ENCODE measurements at regions not wholly inside any gene's neighbourhood (a gene's known extent, or its start where the extent isn't known, plus 50 kb on each side); places are given as distances from the start of the nearest gene placed in this dataset.

DNA sequence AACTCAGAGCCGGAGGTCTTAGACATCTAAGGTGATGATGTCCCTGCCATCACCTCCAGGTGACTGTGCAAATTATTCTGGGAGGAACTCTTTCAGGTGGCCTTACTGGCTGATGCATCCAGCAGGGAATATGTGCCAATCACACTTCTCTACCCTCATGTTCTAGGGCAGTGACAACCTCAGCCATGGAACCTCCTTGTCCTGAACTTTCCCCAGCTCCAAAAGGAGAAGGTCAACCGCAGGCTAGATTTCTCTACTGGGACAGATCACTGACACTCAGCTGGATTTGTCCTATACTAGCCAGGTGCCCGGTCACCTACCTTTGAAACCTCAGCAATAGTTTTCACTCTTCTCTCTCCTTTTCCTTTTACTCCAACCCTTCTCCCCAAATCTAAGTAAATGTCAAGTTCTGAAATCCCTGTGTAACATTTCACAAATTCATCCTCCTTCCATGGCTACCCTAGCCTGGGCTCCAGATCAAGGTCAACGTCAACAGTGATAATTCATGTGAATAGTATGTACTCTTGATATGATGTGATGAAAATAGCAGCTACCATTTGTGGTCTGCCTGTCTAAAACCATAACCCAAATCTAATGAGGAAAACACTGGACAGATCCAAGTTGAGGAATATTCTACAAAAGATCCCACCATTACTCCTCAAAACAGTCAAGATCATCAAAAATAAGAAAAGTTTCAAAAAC lies 115.0 kb upstream of the EGLN3 start:
- TF ChIP-seq, protein P1, sequence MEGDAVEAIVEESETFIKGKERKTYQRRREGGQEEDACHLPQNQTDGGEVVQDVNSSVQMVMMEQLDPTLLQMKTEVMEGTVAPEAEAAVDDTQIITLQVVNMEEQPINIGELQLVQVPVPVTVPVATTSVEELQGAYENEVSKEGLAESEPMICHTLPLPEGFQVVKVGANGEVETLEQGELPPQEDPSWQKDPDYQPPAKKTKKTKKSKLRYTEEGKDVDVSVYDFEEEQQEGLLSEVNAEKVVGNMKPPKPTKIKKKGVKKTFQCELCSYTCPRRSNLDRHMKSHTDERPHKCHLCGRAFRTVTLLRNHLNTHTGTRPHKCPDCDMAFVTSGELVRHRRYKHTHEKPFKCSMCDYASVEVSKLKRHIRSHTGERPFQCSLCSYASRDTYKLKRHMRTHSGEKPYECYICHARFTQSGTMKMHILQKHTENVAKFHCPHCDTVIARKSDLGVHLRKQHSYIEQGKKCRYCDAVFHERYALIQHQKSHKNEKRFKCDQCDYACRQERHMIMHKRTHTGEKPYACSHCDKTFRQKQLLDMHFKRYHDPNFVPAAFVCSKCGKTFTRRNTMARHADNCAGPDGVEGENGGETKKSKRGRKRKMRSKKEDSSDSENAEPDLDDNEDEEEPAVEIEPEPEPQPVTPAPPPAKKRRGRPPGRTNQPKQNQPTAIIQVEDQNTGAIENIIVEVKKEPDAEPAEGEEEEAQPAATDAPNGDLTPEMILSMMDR (IDR thresholded peaks at IDR 0.05; ENCODE audit: low read depth, low read length) = no peak
- DNase-seq (ENCODE audit: extremely low read depth, low read depth) = no peak

DNA sequence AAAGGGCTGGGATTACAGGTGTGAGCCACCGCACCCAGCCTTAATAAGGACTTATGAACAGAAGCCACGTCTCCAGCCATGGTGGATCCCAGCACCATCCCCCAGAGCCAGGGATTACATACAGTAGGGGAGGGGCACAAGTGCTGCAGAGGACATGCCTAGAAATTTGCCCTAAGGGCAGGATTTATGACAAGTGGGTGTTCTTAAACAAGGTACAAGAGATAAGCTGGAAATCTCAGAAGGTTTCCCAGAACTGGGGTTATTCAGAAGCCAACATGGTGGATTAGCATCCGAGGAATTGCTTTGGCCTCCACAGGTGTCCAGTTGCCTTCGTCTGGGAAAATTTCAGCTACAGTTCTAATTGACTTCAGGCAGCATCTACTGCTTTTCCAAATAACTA lies 114.4 kb upstream of the EGLN3 start:
- TF ChIP-seq, protein P1 (IDR thresholded peaks at IDR 0.05; ENCODE audit: low read depth, low read length) = no peak

DNA sequence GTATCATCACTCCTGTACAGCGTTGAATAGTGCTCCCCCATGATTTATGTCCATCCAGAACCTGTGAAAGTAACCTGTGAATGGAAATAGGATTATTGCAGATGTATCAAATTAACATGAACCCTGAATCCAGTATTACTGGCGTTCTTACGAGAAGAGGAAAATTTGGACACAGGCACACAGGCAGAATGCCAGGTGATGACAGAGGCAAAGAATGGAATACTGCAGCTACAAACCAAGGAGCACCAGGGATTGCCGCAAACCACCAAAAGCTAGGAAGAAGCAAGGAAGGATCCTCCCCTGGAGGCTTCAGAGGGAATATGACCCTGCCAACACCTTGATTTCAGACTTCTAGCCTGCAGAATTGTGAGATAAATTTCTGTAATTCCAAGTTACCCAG lies 113.5 kb upstream of the EGLN3 start:
- no peak for DNase-seq (ENCODE audit: extremely low read depth, low read depth)
- TF ChIP-seq, protein P1 (IDR thresholded peaks at IDR 0.05; ENCODE audit: low read depth, low read length) = peak; percentile 20

More for the DNA sequence above, 114.4 kb upstream of the EGLN3 start:
- no peak for DNase-seq (ENCODE audit: extremely low read depth, low read depth)

DNA sequence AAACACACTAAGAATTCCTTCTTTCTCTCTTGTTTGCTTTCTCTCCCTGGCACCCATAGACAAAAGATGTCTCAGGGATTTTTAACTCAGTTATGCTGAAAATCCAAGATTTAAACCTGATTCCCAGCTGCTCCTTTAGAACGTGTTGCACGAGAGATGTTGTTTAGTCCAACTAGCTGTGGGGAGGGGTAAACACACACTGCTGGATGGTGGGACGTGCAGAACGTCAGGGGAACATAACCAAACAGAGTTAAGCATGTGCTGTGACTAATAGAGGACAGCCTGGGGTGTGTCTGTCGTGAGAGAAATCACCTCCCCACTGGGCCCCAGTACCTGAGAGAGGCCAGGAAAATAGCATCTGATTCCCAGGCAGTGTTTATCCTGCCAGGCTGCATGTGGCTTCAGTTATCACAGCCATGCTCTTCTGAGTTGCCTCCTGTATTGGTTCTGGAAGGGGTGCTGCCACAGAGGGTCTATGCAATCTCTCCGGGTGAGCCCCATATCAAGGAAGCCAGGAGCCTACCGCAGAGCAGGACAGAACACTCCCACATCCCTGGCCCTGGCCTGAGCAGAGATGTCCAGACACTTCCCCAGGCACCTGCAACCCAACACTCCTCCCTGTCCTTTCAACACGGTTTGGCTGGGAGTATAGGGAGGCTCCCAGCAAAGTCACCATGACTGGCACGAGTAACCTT lies 112.7 kb upstream of the EGLN3 start:
- no peak for DNase-seq (ENCODE audit: extremely low read depth, low read depth)
- TF ChIP-seq, protein P1 (IDR thresholded peaks at IDR 0.05; ENCODE audit: low read depth, low read length) = no peak

DNA sequence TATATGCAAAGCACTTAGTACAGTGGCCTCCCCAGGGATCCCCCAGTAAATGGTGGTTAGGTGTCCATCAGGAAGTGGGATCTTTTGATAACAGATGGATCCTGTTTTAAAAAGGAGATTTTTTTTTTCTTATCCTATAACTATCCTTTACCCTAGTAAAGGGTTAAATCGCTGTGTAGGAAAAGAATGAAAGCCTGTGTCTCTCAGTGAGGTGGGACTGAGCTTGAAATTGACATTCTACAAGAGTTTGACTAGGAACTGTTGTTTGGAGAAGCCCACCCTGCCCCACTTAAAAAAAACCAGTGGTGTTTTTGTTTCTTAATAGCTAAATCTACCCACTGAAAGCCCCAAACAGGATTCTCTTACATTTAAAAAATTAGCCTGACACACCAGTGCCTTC lies 112.2 kb upstream of the EGLN3 start:
- DNase-seq (ENCODE audit: extremely low read depth, low read depth) = no peak
- TF ChIP-seq, protein P1 (IDR thresholded peaks at IDR 0.05; ENCODE audit: low read depth, low read length) = no peak

DNA sequence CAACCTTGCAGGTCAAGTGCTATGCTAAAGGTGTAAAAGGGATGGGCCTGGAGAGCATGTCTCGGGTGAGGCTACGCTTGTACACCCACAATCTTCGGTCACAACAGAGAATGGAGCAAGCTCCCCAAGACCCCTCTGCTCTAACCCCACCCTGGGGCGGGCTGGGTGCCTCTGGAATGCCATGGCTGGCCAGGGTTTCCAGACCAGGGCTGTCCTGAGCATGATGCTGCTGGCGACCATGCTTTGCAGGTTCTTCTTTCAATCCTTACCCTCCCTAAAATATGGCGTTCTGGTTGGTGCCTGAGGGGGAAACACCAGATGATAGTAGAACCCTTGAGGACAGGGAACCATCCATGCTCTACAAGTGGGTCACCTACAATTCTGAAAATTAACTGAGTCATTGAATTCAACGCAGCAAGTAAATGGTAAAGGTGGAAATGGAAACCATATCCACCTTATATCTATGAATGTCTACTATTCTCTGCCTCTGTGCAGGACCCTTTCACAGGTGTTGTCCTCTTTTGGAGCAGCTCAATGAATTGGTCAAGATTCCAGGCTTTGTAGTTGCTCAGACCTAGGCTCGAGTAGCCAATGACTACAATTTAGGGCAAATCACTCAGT lies 111.6 kb upstream of the EGLN3 start:
- TF ChIP-seq, protein P1 (IDR thresholded peaks at IDR 0.05; ENCODE audit: low read depth, low read length) = no peak
- no peak for DNase-seq (ENCODE audit: extremely low read depth, low read depth)

DNA sequence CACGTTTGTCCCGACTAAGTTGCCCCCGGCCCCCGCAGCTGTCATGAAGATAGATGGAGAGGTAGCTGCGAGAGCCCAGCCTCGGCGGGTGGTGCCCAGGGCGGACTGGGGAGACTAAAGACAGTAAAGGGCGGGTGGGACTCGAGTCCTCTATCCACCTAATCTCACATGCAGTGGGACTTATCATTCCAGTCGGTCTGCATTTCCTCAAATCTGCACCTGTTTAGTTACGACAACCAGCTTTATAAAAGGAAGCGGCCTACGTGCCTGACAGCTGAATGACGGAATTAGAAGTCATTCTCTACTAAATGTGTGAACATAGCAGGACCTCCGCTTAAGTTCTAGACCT lies 109.8 kb upstream of the EGLN3 start:
- TF ChIP-seq, protein P1 (IDR thresholded peaks at IDR 0.05; ENCODE audit: low read depth, low read length) = no peak
- DNase-seq (ENCODE audit: extremely low read depth, low read depth) = no peak
